ENCODE measurements at regions not wholly inside any gene's neighbourhood (a gene's known extent, or its start where the extent isn't known, plus 50 kb on each side); places are given as distances from the start of the nearest gene placed in this dataset.
A peak's percentile ranks its signal among the peaks of the same experiment; 100 is the strongest.
"Not testable (repeated sequence)": the region's sequence is repeated elsewhere in the genome, so short reads cannot be mapped to it uniquely, and the experiment has no call there.

GRCh38 chr1:29945426-29945825 is 709.1 kb downstream of the PTPRU start:
- DNase-seq (ENCODE audit: low read depth), result no peak

GRCh38 chr1:29944253-29944905 is 708.1 kb downstream of the PTPRU start:
- no peak for DNase-seq (ENCODE audit: low read depth)

GRCh38 chr1:29943034-29943433 is 706.7 kb downstream of the PTPRU start:
- DNase-seq (ENCODE audit: low read depth), result no peak

- DNase-seq (ENCODE audit: low read depth), result peak; percentile 69
Measured at GRCh38 chr1:29939079-29939478, 702.8 kb downstream of the PTPRU start.

GRCh38 chr1:29937356-29937755 is 701.0 kb downstream of the PTPRU start:
- no peak for DNase-seq (ENCODE audit: low read depth)

DNA sequence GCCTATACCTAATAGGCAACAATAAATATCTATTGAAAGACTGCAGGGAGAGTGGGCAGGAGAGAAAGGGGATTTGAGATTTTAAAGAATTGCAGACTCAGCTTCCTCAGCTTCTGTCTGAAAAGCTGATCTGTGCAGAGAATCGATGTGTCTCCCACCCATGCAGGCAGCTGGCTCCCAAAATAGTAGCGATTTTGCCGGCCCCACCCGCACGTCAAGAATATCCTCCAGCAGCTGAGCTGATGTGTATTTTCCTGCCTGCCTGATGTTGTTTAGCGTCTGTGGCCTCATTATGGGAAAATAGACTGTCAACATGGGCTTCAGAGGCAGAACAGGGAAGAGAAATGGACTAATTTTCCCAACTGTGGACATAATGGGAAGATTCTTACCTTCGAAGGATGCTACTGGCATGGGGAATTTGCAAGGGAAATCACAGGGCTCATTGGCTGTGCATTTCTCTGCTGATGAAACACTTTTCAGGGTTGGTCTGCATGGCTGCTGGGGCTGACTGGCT is 699.8 kb downstream of the PTPRU start:
- DNase-seq (ENCODE audit: low read depth), result no peak

DNA sequence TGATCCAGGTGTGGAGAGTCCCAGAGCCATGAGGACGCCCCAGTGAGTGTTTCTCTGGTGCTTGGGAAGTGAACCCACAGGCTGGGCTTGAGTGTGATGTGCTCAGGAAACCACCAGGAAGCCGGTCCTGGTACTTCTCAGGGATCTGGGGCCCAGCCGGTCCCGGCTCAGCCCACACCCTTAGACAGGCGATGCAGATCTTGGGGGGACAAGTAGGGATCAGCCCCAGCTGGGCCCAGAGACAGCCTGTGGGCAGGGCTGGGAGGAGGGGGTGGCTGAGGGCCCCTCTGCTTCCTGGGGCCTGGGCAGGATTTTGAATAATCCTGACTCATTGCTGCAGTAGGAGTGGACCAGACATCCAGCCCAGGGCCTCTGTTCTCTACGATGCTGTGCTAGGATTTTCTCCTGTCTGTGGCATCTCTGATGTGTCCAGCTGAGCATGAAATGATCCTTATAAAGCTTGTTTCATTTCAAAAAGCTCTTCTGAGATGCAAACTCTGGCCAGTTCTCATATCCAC is 698.0 kb downstream of the PTPRU start:
- DNase-seq (ENCODE audit: low read depth), result no peak

- DNase-seq (ENCODE audit: low read depth), result peak; percentile 12
Measured at GRCh38 chr1:29933067-29933466, 696.7 kb downstream of the PTPRU start.

- DNase-seq (ENCODE audit: low read depth), result no peak
Measured at GRCh38 chr1:29932626-29933025, 696.3 kb downstream of the PTPRU start.

- no peak for DNase-seq (ENCODE audit: low read depth)
Measured at GRCh38 chr1:29931477-29932175, 695.3 kb downstream of the PTPRU start.

GRCh38 chr1:29925058-29925457 is 688.7 kb downstream of the PTPRU start:
- DNase-seq (ENCODE audit: low read depth), result no peak

GRCh38 chr1:29924017-29924431 is 687.7 kb downstream of the PTPRU start:
- DNase-seq (ENCODE audit: low read depth), result no peak

- no peak for DNase-seq (ENCODE audit: low read depth)
Measured at GRCh38 chr1:29921741-29922140, 685.4 kb downstream of the PTPRU start.

GRCh38 chr1:29920784-29921183 is 684.5 kb downstream of the PTPRU start:
- no peak for DNase-seq (ENCODE audit: low read depth)

DNA sequence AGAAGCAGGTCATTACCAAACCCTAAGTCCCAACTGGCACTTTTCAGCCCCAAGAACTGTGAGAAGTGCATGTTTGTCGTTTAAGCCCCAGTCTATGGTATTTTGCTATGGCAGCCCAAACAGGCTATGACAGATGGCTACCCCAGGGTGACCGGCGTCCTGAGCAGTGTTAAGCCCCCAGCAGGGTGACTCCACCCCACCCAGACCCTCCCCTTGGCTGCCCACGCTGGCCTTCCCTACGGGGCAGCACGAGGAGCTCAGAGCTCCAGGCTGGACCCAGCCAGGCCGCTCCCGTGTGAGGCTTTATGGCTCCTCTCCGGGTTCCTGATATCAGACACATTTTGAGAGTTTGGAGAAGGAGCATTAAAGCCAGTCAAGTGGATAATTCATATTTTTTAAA is 684.0 kb downstream of the PTPRU start:
- no peak for DNase-seq (ENCODE audit: low read depth)

DNA sequence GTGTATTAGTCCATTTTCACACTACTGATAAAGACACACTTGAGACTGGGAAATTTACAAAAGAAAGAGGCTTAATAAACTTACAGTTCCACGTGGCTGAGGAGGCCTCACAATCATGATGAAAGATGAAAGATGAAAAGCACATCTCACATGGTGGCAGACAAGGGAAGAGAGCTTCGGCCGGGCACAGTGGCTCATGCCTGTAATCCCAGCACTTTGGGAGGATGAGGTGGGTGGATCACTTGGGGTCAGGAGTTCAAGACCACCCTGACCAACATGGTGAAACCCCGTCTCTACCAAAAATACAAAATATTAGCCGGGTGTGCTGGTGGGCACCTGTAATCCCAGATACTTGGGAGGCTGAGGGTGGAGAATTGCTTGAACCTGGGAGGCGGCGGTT is 682.7 kb downstream of the PTPRU start:
- DNase-seq (ENCODE audit: low read depth), result not testable (repeated sequence)

DNA sequence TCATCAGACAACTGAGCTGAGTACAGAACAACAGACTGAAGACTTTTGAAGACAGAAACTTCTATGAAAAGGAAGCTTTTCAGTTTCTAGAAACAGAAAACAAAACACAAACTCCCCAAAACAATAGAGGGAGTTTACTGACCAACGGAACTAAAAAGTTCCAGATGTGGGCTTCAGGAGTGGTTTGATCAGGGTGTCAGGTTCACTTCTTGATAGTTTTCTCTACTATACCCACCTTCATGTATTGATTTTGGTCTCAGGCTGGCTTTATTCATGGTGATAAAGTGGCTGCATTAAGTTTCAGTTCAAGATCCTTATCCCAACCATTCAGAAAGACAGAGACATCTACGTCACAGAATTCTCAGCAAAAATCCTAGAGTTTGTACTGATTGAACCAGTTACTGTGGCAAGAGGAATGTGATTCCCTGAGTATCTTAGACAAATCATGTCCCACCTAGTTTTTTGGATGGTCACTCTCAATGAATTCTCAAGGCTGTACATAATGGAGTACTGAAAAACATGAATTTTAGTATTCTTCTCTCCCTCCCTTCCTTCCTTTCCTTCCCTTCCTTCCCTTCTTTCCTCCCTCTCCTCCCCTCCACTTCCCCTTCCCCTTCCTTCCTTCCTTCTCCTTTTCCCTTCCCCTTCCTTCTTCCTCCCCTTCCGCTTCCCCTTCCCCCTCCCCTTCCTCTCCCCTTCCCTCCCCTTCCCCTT is 680.5 kb downstream of the PTPRU start:
- no peak for DNase-seq (ENCODE audit: low read depth)

DNA sequence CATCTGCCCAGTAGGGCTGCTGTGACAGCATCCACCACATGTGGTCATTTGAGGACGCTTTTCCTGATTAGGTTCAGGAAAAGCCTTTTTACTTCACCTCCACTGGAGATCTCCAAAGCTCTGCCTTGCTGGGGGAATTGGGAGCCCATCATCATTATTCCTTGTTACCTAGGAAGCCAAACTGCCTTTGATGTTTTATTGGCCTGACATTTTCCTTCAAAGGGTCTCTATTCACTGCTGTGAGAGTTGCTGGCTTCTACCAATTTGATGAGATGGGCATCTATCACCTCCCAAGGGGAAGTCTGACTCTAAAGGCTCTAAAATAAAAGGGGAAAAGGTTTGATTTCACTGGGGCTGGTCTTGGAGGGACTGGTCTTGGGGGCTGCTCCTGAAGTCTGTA is 678.6 kb downstream of the PTPRU start:
- no peak for DNase-seq (ENCODE audit: low read depth)

DNA sequence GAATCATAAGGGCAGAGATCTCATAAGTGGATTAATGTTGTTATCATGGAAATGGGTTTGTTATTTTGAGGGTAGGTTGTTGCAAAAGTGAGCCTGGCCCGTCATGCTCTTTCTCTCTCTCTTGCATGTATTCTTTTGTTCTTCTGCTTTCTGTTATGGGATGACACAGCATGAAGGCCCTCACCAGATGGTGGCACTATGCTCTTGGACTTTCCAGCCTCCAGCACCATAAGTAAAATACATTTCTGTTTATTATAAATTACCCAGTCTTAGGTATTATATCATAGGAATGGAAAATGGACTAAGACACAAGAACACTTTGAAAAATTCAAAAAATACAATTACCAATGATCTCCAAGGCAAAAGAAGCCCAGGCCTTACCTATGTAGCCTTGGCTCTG is 676.1 kb downstream of the PTPRU start:
- peak; percentile 49 for DNase-seq (ENCODE audit: low read depth)

- no peak for DNase-seq (ENCODE audit: low read depth)
Measured at GRCh38 chr1:29909962-29910361, 673.6 kb downstream of the PTPRU start.

DNA sequence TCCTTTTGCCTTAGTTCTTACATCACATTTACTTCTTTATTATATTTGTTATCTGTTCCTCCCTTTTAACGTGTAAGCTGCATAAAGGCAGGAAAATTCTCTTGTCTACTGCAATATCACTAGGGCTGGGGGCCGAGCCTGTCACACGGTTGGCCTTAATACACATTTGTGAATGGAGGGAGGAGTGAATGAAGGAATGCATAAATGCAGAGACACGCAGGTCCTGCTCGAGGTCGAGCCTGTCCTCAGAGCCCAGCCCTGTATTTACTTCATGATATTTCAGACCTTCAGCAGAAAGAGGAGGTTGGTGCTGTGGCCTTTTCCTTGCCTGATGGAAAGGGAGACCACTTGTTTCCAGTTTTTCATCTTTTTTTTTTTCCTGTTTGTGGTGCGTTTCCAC is 671.3 kb downstream of the PTPRU start:
- no peak for DNase-seq (ENCODE audit: low read depth)

- DNase-seq (ENCODE audit: low read depth), result no peak
Measured at GRCh38 chr1:29906927-29907326, 670.6 kb downstream of the PTPRU start.

Data from renal cortical epithelial cell (primary cell).